GM12891 (cell line): ENCODE measurements at regions not wholly inside any gene's neighbourhood (a gene's known extent, or its start where the extent isn't known, plus 50 kb on each side); places are given as distances from the start of the nearest gene placed in this dataset.

Source experiments
- DNase-seq: peaks from one replicate; pipeline ENCODE4 v3.0.0; 2011; ENCODE audit warnings: low spot score; ENCODE audit not compliant: insufficient read length
- FAIRE-seq: peaks from 2 replicates; lab custom pipeline; 2011; peaks lifted over from hg19 to GRCh38; lab: Jason Lieb, UNC
- PAX5 ChIP-seq: IDR thresholded peaks from 2 replicates; pipeline ENCODE4 v1.6.1; 2011; ENCODE audit warnings: low read length, moderate library complexity, mild to moderate bottlenecking; ENCODE audit not compliant: insufficient read depth, severe bottlenecking
- POLR2A ChIP-seq: IDR thresholded peaks from 2 replicates; pipeline ENCODE4 v1.6.1; 2011; ENCODE audit warnings: low read depth, low read length, control low read depth
- POLR2AphosphoS5 ChIP-seq: IDR thresholded peaks from 2 replicates; pipeline ENCODE4 v1.6.1; 2011; ENCODE audit warnings: low read depth, low read length, control low read depth
- POU2F2 ChIP-seq: IDR thresholded peaks from 2 replicates; pipeline ENCODE4 v1.6.1; 2011; ENCODE audit warnings: low read depth, mild to moderate bottlenecking, control low read depth, low read length, moderate library complexity
- SPI1 ChIP-seq: IDR thresholded peaks from 2 replicates; pipeline ENCODE4 v1.6.1; 2011; ENCODE audit warnings: low read depth, low read length, control low read depth
- TAF1 ChIP-seq: IDR thresholded peaks from 2 replicates; pipeline ENCODE4 v1.6.1; 2011; ENCODE audit warnings: low read depth, low read length, control low read depth

- no peak for FAIRE-seq
- TF ChIP-seq TAF1: no peak
- TF ChIP-seq POLR2A: no peak
- TF ChIP-seq SPI1: no peak
- no peak for TF ChIP-seq POU2F2
- TF ChIP-seq POLR2AphosphoS5: no peak
- TF ChIP-seq PAX5: no peak
- DNase-seq: no peak
Measured at GRCh38 chr10:100621360-100622205, 85.8 kb downstream of the HIF1AN start.

- FAIRE-seq: no peak
- DNase-seq: no peak
Measured at GRCh38 chr10:100622946-100623345, 87.2 kb downstream of the HIF1AN start.

GRCh38 chr10:100623521-100624230, 87.9 kb downstream of the HIF1AN start:
- DNase-seq: no peak
- TF ChIP-seq POU2F2 (no peak), POLR2AphosphoS5 (no peak), TAF1 (no peak), POLR2A (no peak), PAX5 (no peak), SPI1 (no peak)
- no peak for FAIRE-seq

More at GRCh38 chr10:100622946-100623345, 87.2 kb downstream of the HIF1AN start:
- TF ChIP-seq POLR2AphosphoS5 (no peak), POU2F2 (no peak), TAF1 (no peak), POLR2A (no peak), SPI1 (no peak), PAX5 (no peak)

GRCh38 chr10:100624298-100624697, 88.6 kb downstream of the HIF1AN start:
- FAIRE-seq (no peak), DNase-seq (no peak)
- TF ChIP-seq PAX5: no peak
- TF ChIP-seq SPI1: no peak
- TF ChIP-seq POLR2AphosphoS5: no peak
- no peak for TF ChIP-seq TAF1
- no peak for TF ChIP-seq POLR2A
- no peak for TF ChIP-seq POU2F2

GRCh38 chr10:100625816-100626215, 90.1 kb downstream of the HIF1AN start:
- no peak for DNase-seq
- no peak for FAIRE-seq
- TF ChIP-seq PAX5 (no peak), POLR2AphosphoS5 (no peak), POU2F2 (no peak), TAF1 (no peak), POLR2A (no peak), SPI1 (no peak)

GRCh38 chr10:100628061-100628460, 92.3 kb downstream of the HIF1AN start:
- DNase-seq (no peak), FAIRE-seq (no peak)
- TF ChIP-seq PAX5 (no peak), TAF1 (no peak), POLR2A (no peak), POLR2AphosphoS5 (no peak), POU2F2 (no peak), SPI1 (no peak)

GRCh38 chr10:100631192-100631591, 95.4 kb downstream of the HIF1AN start:
- DNase-seq: no peak
- TF ChIP-seq SPI1 (no peak), POLR2A (no peak), TAF1 (no peak), PAX5 (no peak)
- FAIRE-seq: no peak

- FAIRE-seq (no peak), DNase-seq (no peak)
- no peak for TF ChIP-seq POU2F2
- TF ChIP-seq PAX5: no peak
- no peak for TF ChIP-seq POLR2AphosphoS5
- TF ChIP-seq TAF1: no peak
- no peak for TF ChIP-seq POLR2A
- no peak for TF ChIP-seq SPI1
Measured at GRCh38 chr10:100632027-100632426, 96.3 kb downstream of the HIF1AN start.

- FAIRE-seq (no peak), DNase-seq (no peak)
- TF ChIP-seq PAX5: no peak
- no peak for TF ChIP-seq POLR2AphosphoS5
- TF ChIP-seq POLR2A: no peak
- no peak for TF ChIP-seq POU2F2
- TF ChIP-seq TAF1: no peak
- no peak for TF ChIP-seq SPI1
Measured at GRCh38 chr10:100634034-100634433, 98.3 kb downstream of the HIF1AN start.
